ENCODE measurements at regions not wholly inside any gene's neighbourhood (a gene's known extent, or its start where the extent isn't known, plus 50 kb on each side); places are given as distances from the start of the nearest gene placed in this dataset.

GRCh38 chr2:220370764-220371163, 743.3 kb downstream of the SLC4A3 start:
- ChIA-PET POLR2A (no interaction called here), CTCF (no interaction called here)
- Histone ChIP-seq H3K4me3 (ENCODE audit: low read length) (no peak overlapping the region), H3K9me3 (ENCODE audit: control insufficient read depth in 1 of 2, insufficient read depth in 1 of 2, low read length in 2 of 2) (no peaks in the 10 kb centered on the region), H3K27ac (ENCODE audit: low read depth in 1 of 2, low read length in 2 of 2) (no peak overlapping the region), H3K36me3 (ENCODE audit: insufficient read depth, low read length) (no peaks in the 10 kb centered on the region), H3K27me3 (ENCODE audit: control insufficient read depth in 1 of 2, insufficient read depth in 2 of 2, low read length in 2 of 2) (no peaks in the 10 kb centered on the region), H3K4me1 (ENCODE audit: insufficient read depth, low read length) (no peaks in the 10 kb centered on the region)
- no peak for ATAC-seq (ENCODE audit: poor library complexity)
- intact Hi-C loops (cut with DNase I, micrococcal nuclease), result no loop called here
- no peak overlapping the region for H3K4me3 Mint-ChIP-seq
- H3K27ac Mint-ChIP-seq, result no peak overlapping the region
- no peaks in the 10 kb centered on the region for H3K27me3 Mint-ChIP-seq
- peaks cover 2% of the 10 kb centered on the region for H3K9me3 Mint-ChIP-seq
- TF ChIP-seq CTCF (IDR thresholded peaks at IDR 0.05), result no peak
- no peak for DNase-seq
- no peaks in the 10 kb centered on the region for H3K4me1 Mint-ChIP-seq (ENCODE audit: low read depth)
- H3K36me3 Mint-ChIP-seq (ENCODE audit: low read depth), result no peaks in the 10 kb centered on the region

- ATAC-seq (ENCODE audit: poor library complexity), result no peak
- Histone ChIP-seq H3K27ac (ENCODE audit: low read depth in 1 of 2, low read length in 2 of 2) (no peak overlapping the region), H3K9me3 (ENCODE audit: control insufficient read depth in 1 of 2, insufficient read depth in 1 of 2, low read length in 2 of 2) (no peaks in the 10 kb centered on the region), H3K4me1 (ENCODE audit: insufficient read depth, low read length) (no peaks in the 10 kb centered on the region), H3K36me3 (ENCODE audit: insufficient read depth, low read length) (no peaks in the 10 kb centered on the region), H3K27me3 (ENCODE audit: control insufficient read depth in 1 of 2, insufficient read depth in 2 of 2, low read length in 2 of 2) (no peaks in the 10 kb centered on the region), H3K4me3 (ENCODE audit: low read length) (no peak overlapping the region)
- peaks cover 2% of the 10 kb centered on the region for H3K9me3 Mint-ChIP-seq
- no peaks in the 10 kb centered on the region for H3K36me3 Mint-ChIP-seq (ENCODE audit: low read depth)
- POLR2A ChIA-PET, result no interaction called here
- no peak overlapping the region for H3K4me3 Mint-ChIP-seq
- no peaks in the 10 kb centered on the region for H3K4me1 Mint-ChIP-seq (ENCODE audit: low read depth)
- intact Hi-C loops (cut with DNase I, micrococcal nuclease), result no loop called here
- no peaks in the 10 kb centered on the region for H3K27me3 Mint-ChIP-seq
- CTCF ChIA-PET, result no interaction called here
- no peak for DNase-seq
- TF ChIP-seq CTCF (IDR thresholded peaks at IDR 0.05), result no peak
- no peak overlapping the region for H3K27ac Mint-ChIP-seq
Observed at GRCh38 chr2:220371211-220371610, 743.8 kb downstream of the SLC4A3 start.

GRCh38 chr2:220373878-220374277, 746.4 kb downstream of the SLC4A3 start:
- intact Hi-C loops (cut with DNase I, micrococcal nuclease), result no loop called here
- H3K4me3 Mint-ChIP-seq, result no peak overlapping the region
- no peak for TF ChIP-seq CTCF (IDR thresholded peaks at IDR 0.05)
- Histone ChIP-seq H3K27ac (ENCODE audit: low read depth in 1 of 2, low read length in 2 of 2) (no peak overlapping the region), H3K36me3 (ENCODE audit: insufficient read depth, low read length) (no peaks in the 10 kb centered on the region), H3K9me3 (ENCODE audit: control insufficient read depth in 1 of 2, insufficient read depth in 1 of 2, low read length in 2 of 2) (no peaks in the 10 kb centered on the region), H3K4me1 (ENCODE audit: insufficient read depth, low read length) (no peaks in the 10 kb centered on the region), H3K4me3 (ENCODE audit: low read length) (no peak overlapping the region), H3K27me3 (ENCODE audit: control insufficient read depth in 1 of 2, insufficient read depth in 2 of 2, low read length in 2 of 2) (no peaks in the 10 kb centered on the region)
- H3K9me3 Mint-ChIP-seq, result peaks cover 3% of the 10 kb centered on the region
- H3K4me1 Mint-ChIP-seq (ENCODE audit: low read depth), result no peaks in the 10 kb centered on the region
- no peak overlapping the region for H3K27ac Mint-ChIP-seq
- ChIA-PET POLR2A (no interaction called here), CTCF (no interaction called here)
- H3K27me3 Mint-ChIP-seq, result no peaks in the 10 kb centered on the region
- DNase-seq, result no peak
- ATAC-seq (ENCODE audit: poor library complexity), result no peak
- no peaks in the 10 kb centered on the region for H3K36me3 Mint-ChIP-seq (ENCODE audit: low read depth)
